HG03025 (cell line): ENCODE measurements at regions not wholly inside any gene's neighbourhood (a gene's known extent, or its start where the extent isn't known, plus 50 kb on each side); places are given as distances from the start of the nearest gene placed in this dataset.

Experiments used
- ATAC-seq: cut with Tn5 transposase; IDR thresholded peaks from one replicate; pipeline ENCODE4 v1.9.1; 2021; ENCODE audit warnings: mild to moderate bottlenecking, moderate library complexity; ENCODE audit not compliant: unreplicated experiment, low FRiP score

DNA sequence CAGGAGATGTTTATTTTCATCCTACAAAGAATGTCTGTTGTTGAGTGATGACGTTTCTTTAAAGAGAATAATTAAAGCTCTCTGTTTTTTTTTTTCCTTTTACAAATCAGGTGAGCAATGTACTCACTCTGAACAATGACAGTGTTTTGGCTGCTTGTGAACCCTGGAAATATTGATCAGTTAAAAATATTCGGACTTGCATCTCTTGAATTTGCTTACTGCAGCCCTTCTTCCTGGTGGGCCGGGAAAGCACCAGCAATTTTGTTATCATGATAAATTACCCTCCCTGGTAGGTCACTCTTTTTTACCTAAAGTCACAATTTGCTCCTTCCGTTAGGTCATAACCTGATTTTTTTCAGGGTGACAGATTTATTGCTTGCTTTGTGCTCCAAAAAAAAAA, 72.3 kb upstream of the NR5A2 start:
- no peak for ATAC-seq

DNA sequence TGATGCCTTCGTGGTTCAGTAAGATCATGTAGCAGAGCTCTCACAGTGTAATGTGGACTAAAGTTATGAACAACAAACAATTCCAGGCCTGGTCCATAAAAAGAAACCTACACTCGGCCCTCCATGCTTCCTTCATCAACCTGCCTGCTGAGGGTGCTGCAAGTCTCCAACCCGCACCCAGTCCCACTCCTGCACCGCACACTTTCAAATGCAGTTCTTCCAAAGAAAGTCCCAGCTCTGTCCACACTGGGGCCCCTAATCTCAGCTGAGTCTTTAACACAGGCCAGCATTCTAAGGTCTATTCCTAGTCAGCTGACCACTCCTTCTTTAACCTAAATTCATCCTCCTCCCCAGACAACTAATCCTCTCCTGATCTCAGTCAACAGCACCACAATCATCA, 71.5 kb upstream of the NR5A2 start:
- ATAC-seq: no peak

DNA sequence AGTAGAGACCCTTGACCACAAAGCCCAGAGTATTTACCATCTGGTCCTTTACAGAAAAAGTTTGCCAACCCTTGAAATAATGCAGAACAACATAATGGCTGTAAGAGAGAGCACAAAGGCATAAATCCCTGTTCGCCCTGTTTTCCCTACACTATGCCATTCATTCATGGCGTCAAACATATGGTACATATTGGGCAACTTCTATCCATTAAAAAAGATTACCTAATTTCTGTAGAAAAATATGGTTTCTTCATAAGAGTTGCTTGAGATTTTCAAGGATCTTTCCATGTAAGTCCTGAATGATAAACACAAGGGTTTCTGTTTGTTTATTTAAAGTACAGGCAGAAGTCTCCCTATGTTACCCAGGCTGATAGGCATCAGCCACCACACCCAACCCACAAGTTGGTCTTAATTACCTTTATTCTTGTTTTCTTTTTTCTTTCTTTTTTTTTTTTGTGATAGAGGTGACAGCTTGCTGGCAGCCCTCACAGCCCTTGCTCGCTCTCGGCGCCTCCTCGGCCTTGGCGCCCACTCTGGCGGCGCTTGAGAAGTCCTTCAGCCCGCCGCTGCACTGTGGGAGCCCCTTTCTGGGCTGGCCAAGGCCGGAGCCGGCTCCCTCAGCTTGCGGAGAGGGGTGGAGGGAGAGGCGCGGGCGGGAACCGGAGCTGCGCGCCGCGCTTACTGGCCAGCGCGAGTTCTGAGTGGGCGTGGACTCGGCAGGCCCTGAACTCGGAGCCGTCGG, 68.3 kb upstream of the NR5A2 start:
- no peak for ATAC-seq

DNA sequence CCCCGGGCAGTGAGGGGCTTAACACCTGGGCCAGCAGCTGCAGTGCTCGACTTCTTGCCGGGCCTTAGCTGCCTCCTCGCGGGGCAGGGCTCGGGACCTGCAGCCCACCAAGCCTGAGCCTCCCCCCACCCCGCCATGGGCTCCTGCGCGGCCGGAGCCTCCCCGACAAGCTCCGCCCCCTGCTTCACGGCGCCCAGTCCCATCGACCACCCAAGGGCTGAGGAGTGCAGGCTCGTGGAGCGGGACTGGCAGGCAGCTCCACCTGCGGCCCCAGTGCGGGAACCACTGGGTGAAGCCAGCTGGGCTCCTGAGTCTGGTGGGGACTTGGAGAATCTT, 67.8 kb upstream of the NR5A2 start:
- no peak for ATAC-seq

DNA sequence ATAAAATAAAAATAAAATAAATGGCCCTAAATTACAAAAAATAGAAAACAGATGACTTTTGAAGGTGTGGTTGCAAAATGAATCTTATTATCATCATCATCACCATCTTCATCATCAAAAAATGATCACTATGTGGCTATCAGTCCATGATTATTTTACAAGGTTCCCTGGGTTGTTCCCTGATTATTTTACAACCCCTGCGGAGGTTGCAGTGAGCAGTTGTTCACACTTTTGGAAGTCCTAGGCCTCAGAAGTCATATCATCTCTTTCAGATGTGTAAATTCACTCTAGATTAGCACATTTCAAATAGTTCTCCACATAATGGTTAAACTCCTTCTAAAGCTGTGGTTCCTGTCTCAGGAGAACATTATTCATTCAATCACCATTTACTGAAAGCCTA, 57.4 kb upstream of the NR5A2 start:
- no peak for ATAC-seq

DNA sequence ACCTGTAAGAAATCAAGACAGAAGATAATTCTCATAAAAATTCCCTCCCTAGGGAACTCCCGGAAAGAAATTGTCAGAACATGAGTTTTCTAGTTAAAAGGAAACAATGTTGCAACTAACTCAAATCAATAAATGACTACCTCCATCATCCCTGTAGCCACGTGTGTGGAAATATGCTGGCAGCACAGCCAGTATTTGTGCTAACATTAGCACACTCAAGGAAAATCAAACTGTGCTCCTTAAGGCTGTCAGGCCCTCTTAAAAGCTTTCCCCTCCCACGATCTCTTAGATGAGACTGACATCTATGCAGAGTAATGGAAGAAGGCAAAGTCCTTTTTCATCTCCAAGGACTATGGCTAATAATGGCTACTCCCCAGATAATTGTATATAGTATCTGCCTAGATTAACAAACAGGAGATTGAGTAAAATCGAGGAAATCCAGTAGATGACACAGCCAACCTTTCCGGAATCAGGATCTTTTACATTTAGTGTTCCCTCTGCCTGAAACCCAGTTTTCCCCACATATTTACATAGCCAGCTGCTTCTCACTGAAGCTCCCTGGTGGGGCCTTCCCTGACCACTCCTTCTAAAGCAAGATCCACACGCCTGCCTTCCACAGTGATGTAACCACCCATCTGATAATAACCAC, 50.9 kb upstream of the NR5A2 start:
- no peak for ATAC-seq
